ENCODE measurements at regions not wholly inside any gene's neighbourhood (a gene's known extent, or its start where the extent isn't known, plus 50 kb on each side); places are given as distances from the start of the nearest gene placed in this dataset.

DNA sequence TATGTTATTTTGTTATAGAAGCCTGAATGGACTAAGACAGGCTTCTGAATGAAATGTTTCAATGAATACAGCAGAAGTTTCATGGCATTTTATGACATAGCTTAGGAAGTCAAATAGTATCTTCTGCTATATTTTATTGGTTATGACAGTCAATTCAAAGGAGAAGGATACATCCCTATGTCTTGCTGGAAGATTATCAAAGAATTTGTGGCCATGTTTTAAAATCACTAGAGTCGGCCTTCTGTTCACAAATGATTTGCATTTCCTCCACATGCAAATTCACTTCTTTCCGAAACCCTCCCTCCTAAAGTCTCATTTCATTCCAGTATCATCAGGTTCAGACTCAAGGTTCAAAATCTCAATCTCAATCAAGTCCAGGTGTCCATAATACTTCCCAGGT lies 679.2 kb upstream of the ADAMTS5 start:
- TF ChIP-seq, protein P1, sequence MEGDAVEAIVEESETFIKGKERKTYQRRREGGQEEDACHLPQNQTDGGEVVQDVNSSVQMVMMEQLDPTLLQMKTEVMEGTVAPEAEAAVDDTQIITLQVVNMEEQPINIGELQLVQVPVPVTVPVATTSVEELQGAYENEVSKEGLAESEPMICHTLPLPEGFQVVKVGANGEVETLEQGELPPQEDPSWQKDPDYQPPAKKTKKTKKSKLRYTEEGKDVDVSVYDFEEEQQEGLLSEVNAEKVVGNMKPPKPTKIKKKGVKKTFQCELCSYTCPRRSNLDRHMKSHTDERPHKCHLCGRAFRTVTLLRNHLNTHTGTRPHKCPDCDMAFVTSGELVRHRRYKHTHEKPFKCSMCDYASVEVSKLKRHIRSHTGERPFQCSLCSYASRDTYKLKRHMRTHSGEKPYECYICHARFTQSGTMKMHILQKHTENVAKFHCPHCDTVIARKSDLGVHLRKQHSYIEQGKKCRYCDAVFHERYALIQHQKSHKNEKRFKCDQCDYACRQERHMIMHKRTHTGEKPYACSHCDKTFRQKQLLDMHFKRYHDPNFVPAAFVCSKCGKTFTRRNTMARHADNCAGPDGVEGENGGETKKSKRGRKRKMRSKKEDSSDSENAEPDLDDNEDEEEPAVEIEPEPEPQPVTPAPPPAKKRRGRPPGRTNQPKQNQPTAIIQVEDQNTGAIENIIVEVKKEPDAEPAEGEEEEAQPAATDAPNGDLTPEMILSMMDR (IDR thresholded peaks at IDR 0.05) = no peak
- TF ChIP-seq ESRRA (CRISPR knock-in tag; IDR thresholded peaks at IDR 0.05; ENCODE audit: borderline replicate concordance) (no peak), MYBL2 (CRISPR knock-in tag; IDR thresholded peaks at IDR 0.05) (no peak), SP1 (CRISPR knock-in tag; conservative IDR thresholded peaks at IDR 0.05) (no peak), TCF7 (CRISPR knock-in tag; IDR thresholded peaks at IDR 0.05; ENCODE audit: low read depth) (no peak), TP53 (CRISPR knock-in tag; IDR thresholded peaks at IDR 0.05) (no peak)
- TF ChIP-seq, protein P2, sequence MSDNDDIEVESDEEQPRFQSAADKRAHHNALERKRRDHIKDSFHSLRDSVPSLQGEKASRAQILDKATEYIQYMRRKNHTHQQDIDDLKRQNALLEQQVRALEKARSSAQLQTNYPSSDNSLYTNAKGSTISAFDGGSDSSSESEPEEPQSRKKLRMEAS (CRISPR knock-in tag; IDR thresholded peaks at IDR 0.05) = no peak
- TF ChIP-seq, protein P3, sequence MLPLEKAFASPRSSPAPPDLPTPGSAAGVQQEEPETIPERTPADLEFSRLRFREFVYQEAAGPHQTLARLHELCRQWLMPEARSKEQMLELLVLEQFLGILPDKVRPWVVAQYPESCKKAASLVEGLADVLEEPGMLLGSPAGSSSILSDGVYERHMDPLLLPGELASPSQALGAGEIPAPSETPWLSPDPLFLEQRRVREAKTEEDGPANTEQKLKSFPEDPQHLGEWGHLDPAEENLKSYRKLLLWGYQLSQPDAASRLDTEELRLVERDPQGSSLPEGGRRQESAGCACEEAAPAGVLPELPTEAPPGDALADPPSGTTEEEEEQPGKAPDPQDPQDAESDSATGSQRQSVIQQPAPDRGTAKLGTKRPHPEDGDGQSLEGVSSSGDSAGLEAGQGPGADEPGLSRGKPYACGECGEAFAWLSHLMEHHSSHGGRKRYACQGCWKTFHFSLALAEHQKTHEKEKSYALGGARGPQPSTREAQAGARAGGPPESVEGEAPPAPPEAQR (CRISPR knock-in tag; IDR thresholded peaks at IDR 0.05) = no peak
